ENCODE measurements at regions not wholly inside any gene's neighbourhood (a gene's known extent, or its start where the extent isn't known, plus 50 kb on each side); places are given as distances from the start of the nearest gene placed in this dataset.

- DNase-seq (ENCODE audit: low read depth in 2 of 2) = no peak
Observed at GRCh38 chr4:116438981-116439729, 646.2 kb downstream of the TRAM1L1 start.

- DNase-seq (ENCODE audit: low read depth in 2 of 2) = no peak
Observed at GRCh38 chr4:116438417-116438816, 647.0 kb downstream of the TRAM1L1 start.

- no peak for DNase-seq (ENCODE audit: low read depth in 2 of 2)
Observed at GRCh38 chr4:116427666-116428065, 657.7 kb downstream of the TRAM1L1 start.

GRCh38 chr4:116413222-116413621, 672.2 kb downstream of the TRAM1L1 start:
- DNase-seq (ENCODE audit: low read depth in 2 of 2) = no peak

GRCh38 chr4:116401293-116401692, 684.1 kb downstream of the TRAM1L1 start:
- no peak for DNase-seq (ENCODE audit: low read depth in 2 of 2)

- no peak for DNase-seq (ENCODE audit: low read depth in 2 of 2)
Observed at GRCh38 chr4:116400480-116400879, 684.9 kb downstream of the TRAM1L1 start.

GRCh38 chr4:116397714-116398113, 687.7 kb downstream of the TRAM1L1 start:
- DNase-seq (ENCODE audit: low read depth in 2 of 2) = no peak

GRCh38 chr4:116397291-116397690, 688.1 kb downstream of the TRAM1L1 start:
- DNase-seq (ENCODE audit: low read depth in 2 of 2) = no peak

- DNase-seq (ENCODE audit: low read depth in 2 of 2) = no peak
Observed at GRCh38 chr4:116395408-116395807, 690.0 kb downstream of the TRAM1L1 start.

- DNase-seq (ENCODE audit: low read depth in 2 of 2) = no peak
Observed at GRCh38 chr4:116391020-116391419, 694.4 kb downstream of the TRAM1L1 start.

- DNase-seq (ENCODE audit: low read depth in 2 of 2) = no peak
Observed at GRCh38 chr4:116389139-116389538, 696.2 kb downstream of the TRAM1L1 start.

GRCh38 chr4:116387937-116388474, 697.4 kb downstream of the TRAM1L1 start:
- no peak for DNase-seq (ENCODE audit: low read depth in 2 of 2)

GRCh38 chr4:116386856-116387255, 698.5 kb downstream of the TRAM1L1 start:
- DNase-seq (ENCODE audit: low read depth in 2 of 2) = no peak

- no peak for DNase-seq (ENCODE audit: low read depth in 2 of 2)
Observed at GRCh38 chr4:116385583-116385982, 699.8 kb downstream of the TRAM1L1 start.

GRCh38 chr4:116374815-116375214, 710.6 kb downstream of the TRAM1L1 start:
- no peak for DNase-seq (ENCODE audit: low read depth in 2 of 2)

GRCh38 chr4:116362583-116362982, 722.8 kb downstream of the TRAM1L1 start:
- no peak for DNase-seq (ENCODE audit: low read depth in 2 of 2)

- no peak for DNase-seq (ENCODE audit: low read depth in 2 of 2)
Observed at GRCh38 chr4:116361790-116362189, 723.6 kb downstream of the TRAM1L1 start.

- DNase-seq (ENCODE audit: low read depth in 2 of 2) = peak in 1 of 2 donors; percentile 28
Observed at GRCh38 chr4:116358633-116359222, 726.6 kb downstream of the TRAM1L1 start.

- DNase-seq (ENCODE audit: low read depth in 2 of 2) = no peak
Observed at GRCh38 chr4:116357758-116358157, 727.6 kb downstream of the TRAM1L1 start.

GRCh38 chr4:116346750-116347149, 738.6 kb downstream of the TRAM1L1 start:
- DNase-seq (ENCODE audit: low read depth in 2 of 2) = no peak

GRCh38 chr4:116343809-116344208, 741.6 kb downstream of the TRAM1L1 start:
- DNase-seq (ENCODE audit: low read depth in 2 of 2) = no peak

GRCh38 chr4:116342143-116342542, 743.2 kb downstream of the TRAM1L1 start:
- no peak for DNase-seq (ENCODE audit: low read depth in 2 of 2)

GRCh38 chr4:116332508-116332907, 752.9 kb downstream of the TRAM1L1 start:
- DNase-seq (ENCODE audit: low read depth in 2 of 2) = no peak
